ENCODE measurements at regions not wholly inside any gene's neighbourhood (a gene's known extent, or its start where the extent isn't known, plus 50 kb on each side); places are given as distances from the start of the nearest gene placed in this dataset.

- Mint-ChIP-seq H3K27ac (no peak overlapping the region), H3K4me1 (no peaks in the 10 kb centered on the region), H3K36me3 (no peaks in the 10 kb centered on the region), H3K4me3 (no peak overlapping the region), H3K9me3 (peaks cover 2% of the 10 kb centered on the region), H3K27me3 (peaks cover 10% of the 10 kb centered on the region)
- DNase-seq, result no peak
Observed at GRCh38 chr7:115273139-115273772, 351.4 kb downstream of the MDFIC start.

DNA sequence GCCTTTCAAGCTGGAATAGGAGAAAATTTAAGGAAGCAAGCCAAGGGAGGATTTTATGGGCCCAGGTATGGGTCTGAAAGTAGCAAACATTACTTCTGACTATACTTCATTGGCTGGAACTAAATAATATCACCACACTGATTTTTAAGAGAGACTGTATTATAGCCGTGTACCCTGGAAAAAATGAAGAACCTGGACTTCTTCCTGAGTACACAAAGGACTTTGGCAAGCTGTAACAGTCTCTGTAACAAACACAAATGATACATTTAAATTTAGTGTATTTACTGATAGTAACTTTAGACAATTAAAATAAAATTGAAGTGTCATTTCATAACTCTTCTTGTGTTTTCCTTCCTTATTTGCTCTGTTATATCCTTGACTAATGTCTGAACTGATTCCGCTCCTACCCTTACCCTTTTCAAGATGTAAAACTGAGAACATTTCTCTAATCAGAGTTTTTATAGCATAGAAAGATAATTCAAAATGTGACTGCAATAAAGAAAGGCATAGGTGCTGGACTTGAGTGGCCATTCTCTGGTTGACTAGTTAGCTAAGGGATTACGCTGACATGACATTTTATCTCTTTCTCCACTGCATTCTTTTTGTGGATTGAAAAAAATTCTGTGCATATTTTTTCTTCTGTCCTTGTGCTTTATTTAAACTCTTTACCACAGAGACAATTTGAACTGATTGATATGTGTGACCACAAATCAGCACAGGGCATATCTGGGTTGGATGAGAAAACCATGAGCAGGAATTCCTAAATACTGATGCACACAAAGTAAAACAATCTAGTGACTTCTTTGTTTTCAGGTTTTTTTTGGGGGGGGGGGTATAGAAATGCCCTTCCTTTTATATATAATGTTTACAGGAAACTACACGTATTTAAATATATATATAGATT lies 349.7 kb downstream of the MDFIC start:
- no peak overlapping the region for H3K4me3 Mint-ChIP-seq
- no peak for DNase-seq
- H3K27me3 Mint-ChIP-seq, result peaks cover 10% of the 10 kb centered on the region
- peaks cover 2% of the 10 kb centered on the region for H3K9me3 Mint-ChIP-seq
- no peaks in the 10 kb centered on the region for H3K36me3 Mint-ChIP-seq
- no peak overlapping the region for H3K27ac Mint-ChIP-seq
- no peaks in the 10 kb centered on the region for H3K4me1 Mint-ChIP-seq

DNA sequence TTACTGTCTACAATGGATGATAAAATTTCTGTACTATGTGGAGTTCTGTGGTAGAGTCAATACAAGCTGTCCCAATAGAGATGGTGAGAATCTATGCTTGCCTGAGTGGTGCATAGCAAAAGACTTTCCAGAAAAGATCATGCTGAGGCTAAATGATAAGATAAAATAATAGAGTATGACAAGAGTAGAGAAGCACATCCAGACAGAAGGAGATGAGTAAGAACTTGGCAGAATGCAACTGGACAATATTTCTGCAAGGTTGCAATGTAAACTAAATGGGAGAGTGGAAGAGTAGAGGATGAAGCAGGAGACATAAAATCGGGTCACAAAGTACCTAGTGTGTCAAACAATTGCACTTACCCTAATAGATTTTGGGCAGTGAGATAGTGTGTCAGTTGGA lies 347.6 kb downstream of the MDFIC start:
- Mint-ChIP-seq H3K36me3 (no peaks in the 10 kb centered on the region), H3K4me3 (no peak overlapping the region), H3K27ac (no peak overlapping the region), H3K27me3 (peaks cover 15% of the 10 kb centered on the region), H3K9me3 (peaks cover 1% of the 10 kb centered on the region), H3K4me1 (no peaks in the 10 kb centered on the region)
- no peak for DNase-seq

DNA sequence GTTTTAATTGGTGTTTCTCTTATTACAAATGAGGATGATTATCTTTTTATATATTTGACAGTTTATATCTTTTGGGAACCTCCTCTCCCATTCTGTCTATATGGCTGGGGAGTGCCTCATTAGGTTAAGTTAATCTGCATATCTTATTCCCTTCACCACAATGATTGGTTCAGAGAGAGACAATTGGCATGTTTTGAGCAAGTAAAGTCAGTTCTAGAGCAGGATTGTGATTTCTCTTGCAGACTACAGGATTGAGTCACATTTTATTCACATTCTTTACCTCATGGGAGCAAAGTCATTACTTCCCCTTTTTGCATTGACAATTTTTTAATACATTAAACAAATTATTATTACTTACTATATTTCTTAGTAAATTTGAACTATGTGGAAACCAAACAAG lies 345.6 kb downstream of the MDFIC start:
- H3K36me3 Mint-ChIP-seq, result no peaks in the 10 kb centered on the region
- no peak overlapping the region for H3K4me3 Mint-ChIP-seq
- peaks cover 2% of the 10 kb centered on the region for H3K9me3 Mint-ChIP-seq
- peaks cover 12% of the 10 kb centered on the region for H3K27me3 Mint-ChIP-seq
- no peak for DNase-seq
- no peak overlapping the region for H3K27ac Mint-ChIP-seq
- H3K4me1 Mint-ChIP-seq, result no peaks in the 10 kb centered on the region

DNA sequence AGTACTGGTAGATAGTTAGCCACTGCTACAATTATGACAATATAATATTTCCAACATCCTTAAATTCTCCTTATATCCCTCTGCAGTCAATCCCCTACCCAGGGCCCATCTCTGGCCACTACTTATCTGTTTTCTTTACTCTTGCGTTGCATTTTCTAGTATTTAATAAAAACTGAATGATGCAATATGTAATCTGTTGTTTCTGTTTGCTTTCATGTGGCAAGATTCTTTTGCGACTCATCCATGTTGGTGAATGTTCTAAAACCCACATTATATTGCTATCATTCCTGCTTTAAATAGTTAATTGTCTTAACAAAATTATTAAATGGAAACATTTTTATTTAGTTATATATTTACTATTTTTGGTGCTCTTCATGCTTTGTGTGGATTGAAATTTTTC lies 338.5 kb downstream of the MDFIC start:
- Mint-ChIP-seq H3K27me3 (peaks cover 4% of the 10 kb centered on the region), H3K36me3 (no peaks in the 10 kb centered on the region), H3K4me1 (no peaks in the 10 kb centered on the region), H3K9me3 (peaks cover 2% of the 10 kb centered on the region), H3K4me3 (no peak overlapping the region), H3K27ac (no peak overlapping the region)
- no peak for DNase-seq

- Mint-ChIP-seq H3K36me3 (no peaks in the 10 kb centered on the region), H3K27me3 (no peaks in the 10 kb centered on the region), H3K4me1 (no peaks in the 10 kb centered on the region), H3K27ac (no peak overlapping the region), H3K9me3 (no peaks in the 10 kb centered on the region), H3K4me3 (no peak overlapping the region)
- DNase-seq, result no peak
Observed at GRCh38 chr7:115252461-115252860, 330.6 kb downstream of the MDFIC start.

GRCh38 chr7:115249080-115249479 lies 327.2 kb downstream of the MDFIC start:
- H3K9me3 Mint-ChIP-seq, result no peaks in the 10 kb centered on the region
- no peak for DNase-seq
- H3K4me1 Mint-ChIP-seq, result no peaks in the 10 kb centered on the region
- H3K27me3 Mint-ChIP-seq, result no peaks in the 10 kb centered on the region
- H3K4me3 Mint-ChIP-seq, result no peak overlapping the region
- no peaks in the 10 kb centered on the region for H3K36me3 Mint-ChIP-seq
- H3K27ac Mint-ChIP-seq, result no peak overlapping the region

DNA sequence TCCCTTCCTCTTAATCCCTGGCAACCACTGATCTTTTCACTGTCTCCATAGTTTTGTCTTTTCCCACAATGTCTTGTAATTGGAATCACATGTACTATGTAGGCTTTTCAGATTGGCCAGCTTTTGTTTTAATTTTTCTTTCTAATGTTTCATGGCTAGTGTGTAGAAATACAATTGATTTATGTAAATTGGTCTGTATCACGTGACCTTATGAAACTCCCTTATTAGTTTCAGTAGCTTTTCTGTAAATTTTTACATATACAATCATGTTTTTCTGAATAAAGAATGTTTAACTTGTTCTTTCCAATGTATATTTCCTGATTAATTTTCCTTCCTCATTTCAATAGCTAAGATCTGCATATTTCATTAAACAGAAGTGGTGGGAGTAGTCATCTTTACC lies 319.3 kb downstream of the MDFIC start:
- Mint-ChIP-seq H3K36me3 (peaks cover 3% of the 10 kb centered on the region), H3K27me3 (peaks cover 10% of the 10 kb centered on the region), H3K4me3 (no peak overlapping the region), H3K27ac (no peak overlapping the region), H3K4me1 (no peaks in the 10 kb centered on the region), H3K9me3 (peaks cover 1% of the 10 kb centered on the region)
- no peak for DNase-seq

DNA sequence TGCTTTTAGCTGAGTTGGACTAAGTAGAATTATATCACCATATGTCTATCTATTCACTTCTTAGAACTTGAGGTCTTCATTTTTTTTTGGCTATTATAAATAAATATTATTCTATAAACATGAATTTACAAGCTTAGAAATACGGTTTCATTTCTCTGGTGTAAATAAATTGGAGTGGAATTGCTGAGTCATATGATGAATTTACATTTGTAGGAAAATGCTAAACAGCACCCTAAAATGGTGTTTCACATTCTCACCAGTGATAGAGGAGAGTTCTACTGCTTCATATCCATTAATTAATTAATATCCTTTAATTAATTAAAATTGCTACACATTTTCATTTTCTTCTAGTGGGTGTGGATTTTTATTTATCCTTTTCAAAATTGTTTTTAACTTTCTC lies 318.3 kb downstream of the MDFIC start:
- H3K4me3 Mint-ChIP-seq, result no peak overlapping the region
- H3K27me3 Mint-ChIP-seq, result peaks cover 10% of the 10 kb centered on the region
- DNase-seq, result no peak
- peaks cover 3% of the 10 kb centered on the region for H3K36me3 Mint-ChIP-seq
- H3K27ac Mint-ChIP-seq, result no peak overlapping the region
- peaks cover 1% of the 10 kb centered on the region for H3K9me3 Mint-ChIP-seq
- no peaks in the 10 kb centered on the region for H3K4me1 Mint-ChIP-seq

DNA sequence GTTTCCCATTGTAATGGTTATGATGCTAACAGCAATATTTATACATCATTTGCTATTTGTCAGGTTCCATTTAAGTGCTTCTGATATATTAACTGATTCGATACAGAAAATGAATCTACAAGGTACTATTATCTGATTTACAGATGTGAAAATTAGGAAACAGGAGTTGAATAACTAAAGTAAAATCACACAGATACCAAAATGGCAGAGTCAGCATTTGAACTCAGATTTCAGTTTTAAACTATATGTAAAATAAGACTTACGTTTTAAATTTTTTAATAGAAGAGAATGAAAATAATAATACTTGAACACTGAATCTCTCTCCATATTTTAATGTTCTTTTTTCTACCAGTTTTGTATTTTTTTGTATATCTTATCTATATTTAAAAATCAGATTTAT lies 313.2 kb downstream of the MDFIC start:
- peaks cover 4% of the 10 kb centered on the region for H3K27me3 Mint-ChIP-seq
- H3K9me3 Mint-ChIP-seq, result peaks cover 3% of the 10 kb centered on the region
- DNase-seq, result no peak
- H3K27ac Mint-ChIP-seq, result no peak overlapping the region
- no peaks in the 10 kb centered on the region for H3K36me3 Mint-ChIP-seq
- peaks cover 9% of the 10 kb centered on the region for H3K4me1 Mint-ChIP-seq
- no peak overlapping the region for H3K4me3 Mint-ChIP-seq

- no peak for DNase-seq
- Mint-ChIP-seq H3K4me3 (no peak overlapping the region), H3K36me3 (no peaks in the 10 kb centered on the region), H3K27ac (no peak overlapping the region), H3K27me3 (peaks cover 4% of the 10 kb centered on the region), H3K9me3 (peaks cover 3% of the 10 kb centered on the region), H3K4me1 (peaks cover 17% of the 10 kb centered on the region)
Observed at GRCh38 chr7:115233809-115234208, 311.9 kb downstream of the MDFIC start.

GRCh38 chr7:115232041-115232440 lies 310.1 kb downstream of the MDFIC start:
- Mint-ChIP-seq H3K4me3 (no peak overlapping the region), H3K27ac (no peak overlapping the region), H3K4me1 (peaks cover 17% of the 10 kb centered on the region), H3K36me3 (no peaks in the 10 kb centered on the region), H3K9me3 (peaks cover 3% of the 10 kb centered on the region), H3K27me3 (peaks cover 4% of the 10 kb centered on the region)
- no peak for DNase-seq

GRCh38 chr7:115230882-115231571 lies 309.1 kb downstream of the MDFIC start:
- H3K4me3 Mint-ChIP-seq, result no peak overlapping the region
- peaks cover 4% of the 10 kb centered on the region for H3K27me3 Mint-ChIP-seq
- H3K4me1 Mint-ChIP-seq, result peaks cover 17% of the 10 kb centered on the region
- DNase-seq, result no peak
- no peaks in the 10 kb centered on the region for H3K36me3 Mint-ChIP-seq
- peak overlapping the region; percentile 67 for H3K27ac Mint-ChIP-seq
- peaks cover 3% of the 10 kb centered on the region for H3K9me3 Mint-ChIP-seq

DNA sequence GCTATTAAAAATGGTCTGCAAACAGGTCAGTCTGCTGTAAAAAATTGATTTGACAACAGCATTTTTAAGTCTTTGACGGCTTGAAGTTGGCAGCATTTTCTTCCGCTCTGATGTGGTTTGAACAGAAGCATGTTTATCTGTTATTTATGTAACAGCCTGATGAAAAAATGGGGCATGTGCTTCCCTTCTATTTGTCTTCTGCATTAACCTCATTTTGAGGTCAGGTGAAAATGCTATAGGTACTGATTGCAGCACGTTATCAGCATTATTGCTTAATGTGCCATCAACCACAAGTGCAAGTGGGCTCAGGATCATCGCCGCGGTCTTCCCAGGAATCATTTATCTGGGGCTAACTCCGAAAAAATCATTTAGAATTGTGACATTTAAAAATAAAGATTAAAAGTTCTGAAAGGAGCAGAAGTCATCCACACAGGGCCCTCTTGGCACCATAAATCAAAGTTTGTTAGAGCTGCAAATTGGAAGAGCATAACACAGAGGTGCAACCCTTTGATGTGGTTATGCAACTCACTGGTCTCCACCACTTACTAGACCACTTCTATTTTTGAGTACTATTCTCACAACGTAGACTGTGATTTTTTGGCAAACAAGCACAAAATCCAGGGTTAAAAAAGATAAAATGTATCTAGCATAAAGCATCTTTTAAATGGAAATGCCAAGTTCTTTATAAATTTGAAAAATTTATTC lies 307.7 kb downstream of the MDFIC start:
- H3K4me3 Mint-ChIP-seq, result no peak overlapping the region
- DNase-seq, result no peak
- H3K4me1 Mint-ChIP-seq, result peaks cover 17% of the 10 kb centered on the region
- no peaks in the 10 kb centered on the region for H3K36me3 Mint-ChIP-seq
- no peaks in the 10 kb centered on the region for H3K27me3 Mint-ChIP-seq
- no peak overlapping the region for H3K27ac Mint-ChIP-seq
- H3K9me3 Mint-ChIP-seq, result no peaks in the 10 kb centered on the region

Data from activated naive CD8-positive, alpha-beta T cell treated with anti-CD3 and anti-CD28 coated beads for 36 hours (primary cell).